MV-4-11 (cell line): ENCODE measurements at regions not wholly inside any gene's neighbourhood (a gene's known extent, or its start where the extent isn't known, plus 50 kb on each side); places are given as distances from the start of the nearest gene placed in this dataset.
A peak's percentile ranks its signal among the peaks of the same experiment; 100 is the strongest.

Experiments used
- DNase-seq: peaks from one replicate; lab custom pipeline; 2025; lab: John Stamatoyannopoulos, UW

GRCh38 chr1:53378061-53378460 lies 50.2 kb upstream of the LRP8 start:
- DNase-seq: no peak

GRCh38 chr1:53378932-53379661 lies 51.2 kb upstream of the LRP8 start:
- no peak for DNase-seq

- no peak for DNase-seq
Measured at GRCh38 chr1:53379662-53380002, 51.8 kb upstream of the LRP8 start.

- DNase-seq: no peak
Measured at GRCh38 chr1:53380296-53380695, 52.4 kb upstream of the LRP8 start.

GRCh38 chr1:53381790-53382401 lies 54.0 kb upstream of the LRP8 start:
- DNase-seq: no peak

- DNase-seq: no peak
Measured at GRCh38 chr1:53383136-53383870, 55.4 kb upstream of the LRP8 start.

- DNase-seq: no peak
Measured at GRCh38 chr1:53384796-53385195, 56.9 kb upstream of the LRP8 start.

- no peak for DNase-seq
Measured at GRCh38 chr1:53385276-53386225, 57.7 kb upstream of the LRP8 start.

GRCh38 chr1:53388963-53389362 lies 61.1 kb upstream of the LRP8 start:
- no peak for DNase-seq

- peak; percentile 85 for DNase-seq
Measured at GRCh38 chr1:53390261-53390660, 62.4 kb upstream of the LRP8 start.

GRCh38 chr1:53390736-53391135 lies 62.9 kb upstream of the LRP8 start:
- DNase-seq: no peak

GRCh38 chr1:53391296-53391695 lies 63.4 kb upstream of the LRP8 start:
- DNase-seq: no peak

GRCh38 chr1:53391982-53392381 lies 64.1 kb upstream of the LRP8 start:
- no peak for DNase-seq

GRCh38 chr1:53392460-53392859 lies 64.6 kb upstream of the LRP8 start:
- DNase-seq: no peak

- peak; percentile 6 for DNase-seq
Measured at GRCh38 chr1:53393325-53393792, 65.5 kb upstream of the LRP8 start.

- no peak for DNase-seq
Measured at GRCh38 chr1:53394306-53394705, 64.9 kb upstream of the DMRTB1 start.

- DNase-seq: no peak
Measured at GRCh38 chr1:53395671-53396215, 63.5 kb upstream of the DMRTB1 start.

GRCh38 chr1:53396573-53397268 lies 62.5 kb upstream of the DMRTB1 start:
- no peak for DNase-seq

- DNase-seq: no peak
Measured at GRCh38 chr1:53398091-53398490, 61.1 kb upstream of the DMRTB1 start.

- no peak for DNase-seq
Measured at GRCh38 chr1:53398576-53399365, 60.4 kb upstream of the DMRTB1 start.
